GM12873 (cell line): ENCODE measurements at regions not wholly inside any gene's neighbourhood (a gene's known extent, or its start where the extent isn't known, plus 50 kb on each side); places are given as distances from the start of the nearest gene placed in this dataset.

ENCODE experiments used
- TF ChIP-seq, protein P1 (sequence below): IDR thresholded peaks from 2 replicates; pipeline ENCODE4 v1.5.1; 2012; ENCODE audit warnings: low read depth, mild to moderate bottlenecking, moderate library complexity, low read length, control low read depth; ENCODE audit not compliant: insufficient read depth; ENCODE audit errors: missing control alignments

- TF ChIP-seq, protein P1, sequence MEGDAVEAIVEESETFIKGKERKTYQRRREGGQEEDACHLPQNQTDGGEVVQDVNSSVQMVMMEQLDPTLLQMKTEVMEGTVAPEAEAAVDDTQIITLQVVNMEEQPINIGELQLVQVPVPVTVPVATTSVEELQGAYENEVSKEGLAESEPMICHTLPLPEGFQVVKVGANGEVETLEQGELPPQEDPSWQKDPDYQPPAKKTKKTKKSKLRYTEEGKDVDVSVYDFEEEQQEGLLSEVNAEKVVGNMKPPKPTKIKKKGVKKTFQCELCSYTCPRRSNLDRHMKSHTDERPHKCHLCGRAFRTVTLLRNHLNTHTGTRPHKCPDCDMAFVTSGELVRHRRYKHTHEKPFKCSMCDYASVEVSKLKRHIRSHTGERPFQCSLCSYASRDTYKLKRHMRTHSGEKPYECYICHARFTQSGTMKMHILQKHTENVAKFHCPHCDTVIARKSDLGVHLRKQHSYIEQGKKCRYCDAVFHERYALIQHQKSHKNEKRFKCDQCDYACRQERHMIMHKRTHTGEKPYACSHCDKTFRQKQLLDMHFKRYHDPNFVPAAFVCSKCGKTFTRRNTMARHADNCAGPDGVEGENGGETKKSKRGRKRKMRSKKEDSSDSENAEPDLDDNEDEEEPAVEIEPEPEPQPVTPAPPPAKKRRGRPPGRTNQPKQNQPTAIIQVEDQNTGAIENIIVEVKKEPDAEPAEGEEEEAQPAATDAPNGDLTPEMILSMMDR: no peak
Observed at GRCh38 chr12:5262450-5262849, 169.5 kb upstream of the NTF3 start.

DNA sequence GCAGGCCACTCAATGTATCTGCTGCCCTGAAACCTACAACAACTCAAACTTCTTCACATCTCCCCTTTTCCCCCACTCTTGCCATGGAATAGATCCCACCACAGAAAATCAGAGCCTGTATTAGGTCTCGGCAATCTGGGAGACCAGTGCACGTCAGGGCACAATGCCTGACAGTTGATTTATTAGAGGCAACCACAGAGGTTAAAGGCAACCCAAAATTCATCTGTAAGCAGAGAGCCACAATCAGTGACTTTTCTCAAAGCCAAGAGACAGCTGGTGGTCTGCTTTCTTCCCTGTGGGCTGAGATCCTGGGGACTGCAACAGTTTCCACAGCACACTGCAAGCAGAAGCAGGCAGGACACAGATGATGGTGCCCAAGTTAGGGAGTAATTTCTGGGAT is 169.0 kb upstream of the NTF3 start:
- TF ChIP-seq, protein P1: no peak

DNA sequence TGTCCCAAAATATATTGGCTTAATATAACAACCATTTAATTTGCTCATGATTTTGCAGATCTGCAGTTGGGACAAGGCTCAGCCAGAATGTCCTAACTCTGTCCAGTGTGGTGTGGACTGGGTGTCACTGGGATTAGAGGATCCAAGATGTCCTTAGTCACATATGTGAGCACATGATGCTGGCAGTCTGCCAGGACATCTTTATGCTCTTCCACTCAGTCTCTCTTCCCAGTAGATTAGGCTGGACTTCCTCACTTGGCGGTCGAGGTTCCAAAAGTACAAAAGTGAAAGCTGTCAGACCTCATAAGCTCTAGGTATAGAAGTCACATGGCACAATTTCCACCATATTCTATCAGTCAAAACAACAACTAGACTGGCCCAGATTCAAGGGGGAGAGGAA is 167.9 kb upstream of the NTF3 start:
- TF ChIP-seq, protein P1: no peak

DNA sequence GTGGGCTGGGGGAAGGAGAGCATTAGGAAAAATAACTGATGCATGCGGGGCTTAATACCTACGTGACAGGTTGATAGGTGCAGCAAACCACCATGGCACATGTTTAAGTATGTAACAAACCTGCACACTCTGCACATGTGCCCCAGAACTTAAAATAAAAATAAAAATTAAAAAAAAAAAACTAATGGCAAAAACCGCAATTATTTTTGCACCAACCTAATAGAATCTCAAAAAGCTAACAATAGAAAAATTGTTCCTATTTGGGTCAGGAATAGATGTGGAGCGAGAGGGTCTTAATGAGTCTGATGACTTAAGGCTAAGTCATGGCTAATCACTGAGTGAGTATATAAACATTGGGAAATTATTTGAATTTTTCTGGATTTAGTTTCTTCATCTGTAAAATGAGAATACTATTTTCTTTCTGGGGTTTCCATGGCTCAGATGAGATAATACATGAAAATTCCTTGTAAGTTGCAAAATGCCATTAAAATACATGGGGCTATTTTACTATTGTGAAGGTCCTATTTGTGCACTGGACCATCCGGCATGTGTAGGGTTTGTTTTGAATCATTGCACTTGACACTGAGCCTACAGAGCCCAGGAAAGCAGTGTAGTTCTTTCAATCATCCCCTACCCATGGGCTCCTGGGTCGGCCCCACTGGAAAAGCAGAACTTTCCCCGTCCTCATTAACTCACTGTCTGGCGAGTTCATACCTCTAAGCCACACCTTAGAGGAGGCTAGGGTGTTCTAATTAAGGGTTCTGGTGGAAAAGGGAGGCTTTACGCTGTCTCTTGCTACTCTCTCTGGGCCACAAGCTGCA is 164.1 kb upstream of the NTF3 start:
- TF ChIP-seq, protein P1: no peak

- TF ChIP-seq, protein P1: no peak
Observed at GRCh38 chr12:5268424-5269210, 163.3 kb upstream of the NTF3 start.

GRCh38 chr12:5269846-5270245 is 162.1 kb upstream of the NTF3 start:
- TF ChIP-seq, protein P1: no peak

- TF ChIP-seq, protein P1: no peak
Observed at GRCh38 chr12:5272018-5272785, 159.7 kb upstream of the NTF3 start.
